ENCODE measurements at regions not wholly inside any gene's neighbourhood (a gene's known extent, or its start where the extent isn't known, plus 50 kb on each side); places are given as distances from the start of the nearest gene placed in this dataset.

- DNase-seq (ENCODE audit: low read depth in 1 of 2, low spot score in 2 of 2): no peak
- H3K18ac ChIP-seq (ENCODE audit: extremely low read depth, low read length): no peak overlapping the region
- no peak overlapping the region for H2AK5ac ChIP-seq (ENCODE audit: low read depth, low read length)
- H3K56ac ChIP-seq (replicated peaks; ENCODE audit: insufficient read length, low read depth, low read length): no peak overlapping the region
- H2BK12ac ChIP-seq (ENCODE audit: low read depth, low read length): no peak overlapping the region
- H4K5ac ChIP-seq (ENCODE audit: insufficient read length, low read depth, low read length): no peak overlapping the region
- POLR2A ChIA-PET (ENCODE audit: partially characterized antibody): no interaction called here
- H2BK15ac ChIP-seq (ENCODE audit: low read length): no peak overlapping the region
- H3K4ac ChIP-seq (replicated peaks; ENCODE audit: insufficient read length, low read depth, low read length): no peak overlapping the region
- no peak overlapping the region for H3K23ac ChIP-seq (ENCODE audit: insufficient read length)
- H2BK20ac ChIP-seq (ENCODE audit: low read length): no peak overlapping the region
- H3K27me3 ChIP-seq (replicated peaks in 1 of 4; ENCODE audit: control insufficient read depth in 3 of 4, extremely low read depth in 1 of 4, insufficient read depth in 3 of 4, low read length in 3 of 4): no peaks in the 10 kb centered on the region
- no peaks in the 10 kb centered on the region for H3K9me3 ChIP-seq (ENCODE audit: insufficient read depth in 2 of 2, low read depth in 1 of 2, low read length in 1 of 2)
- no peak overlapping the region for H4K91ac ChIP-seq (replicated peaks; ENCODE audit: insufficient read length, low read length)
- CTCF ChIA-PET (ENCODE audit: partially characterized antibody): interaction anchor here (0.7 to 3.1 kb wide), 4 partner anchors 217 to 625 kb away, joined by 3 to 19 read pairs (median 5); no protein-coding TSS in a partner anchor
- no peaks in the 10 kb centered on the region for H3K36me3 ChIP-seq (ENCODE audit: control insufficient read depth in 2 of 4, insufficient read depth in 4 of 4, low read length in 3 of 4)
- no peaks in the 10 kb centered on the region for H3K79me1 ChIP-seq (ENCODE audit: low read depth, low read length)
- no peak overlapping the region for H3K27ac ChIP-seq (ENCODE audit: low read depth, low read length)
- H4K20me1 ChIP-seq (replicated peaks in 1 of 2; ENCODE audit: control insufficient read depth in 1 of 2, insufficient read depth in 2 of 2, low read length in 2 of 2): no peaks in the 10 kb centered on the region
- H3K79me2 ChIP-seq (ENCODE audit: control insufficient read depth in 1 of 2, insufficient read depth in 2 of 2, low read length in 2 of 2): no peaks in the 10 kb centered on the region
- no peak overlapping the region for H3K9ac ChIP-seq (replicated peaks in 1 of 4; ENCODE audit: extremely low read depth in 1 of 4, low read depth in 3 of 4, low read length in 3 of 4)
- no peak overlapping the region for H2BK5ac ChIP-seq (ENCODE audit: low read depth, low read length)
- no peaks in the 10 kb centered on the region for H3K4me1 ChIP-seq (replicated peaks in 1 of 4; ENCODE audit: control insufficient read depth in 3 of 4, insufficient read depth in 4 of 4, low read length in 3 of 4)
- H4K8ac ChIP-seq (ENCODE audit: extremely low read depth, insufficient read depth, low read length): no peak overlapping the region
- no peak for FAIRE-seq
- H3K23me2 ChIP-seq (ENCODE audit: low read depth, low read length): no peaks in the 10 kb centered on the region
- no peak overlapping the region for H2BK120ac ChIP-seq (replicated peaks; ENCODE audit: low read depth, low read length)
- no peak overlapping the region for H2AFZ ChIP-seq (ENCODE audit: low read length)
- 62% methylated on average over 2 of the region's 2 CpGs; no CpG with 5 or more reads in 1 of the 2 experiments for WGBS, 2 experiments (ENCODE audit: extremely low coverage in 1 of 2, insufficient coverage in 1 of 2, insufficient read length in 1 of 2, insufficient replicate concordance in 2 of 2, low coverage in 1 of 2, low lambda C conversion rate in 2 of 2, missing lambda C conversion rate in 1 of 2)
- no peak overlapping the region for H3K4me2 ChIP-seq (ENCODE audit: insufficient read depth in 1 of 2, low read depth in 2 of 2, low read length in 2 of 2)
- H3K4me3 ChIP-seq (ENCODE audit: extremely low read depth in 1 of 4, insufficient read depth in 2 of 4, low read depth in 3 of 4, low read length in 4 of 4): no peak overlapping the region
- TF ChIP-seq CTCF (IDR thresholded peaks at IDR 0.05; ENCODE audit: control extremely low read depth in 1 of 3, insufficient read depth in 1 of 3, low read depth in 1 of 3, low read length in 3 of 3): peak in 2 of 3 experiments; percentile 23 to 33; a peak in 2 of 4 replicates
- TF ChIP-seq RAD21 (IDR thresholded peaks at IDR 0.05 in 1 of 2, conservative IDR thresholded peaks at IDR 0.05 in 1 of 2; ENCODE audit: low read depth in 2 of 2, low read length in 2 of 2): peak; percentile 55 to 63
- TF ChIP-seq KDM1A (IDR thresholded peaks at IDR 0.05; ENCODE audit: borderline replicate concordance, low read length): no peak
- TF ChIP-seq ZNF274 (IDR thresholded peaks at IDR 0.05; ENCODE audit: borderline replicate concordance, extremely low read depth, low read length): no peak
- no peak for TF ChIP-seq EGR1 (IDR thresholded peaks at IDR 0.05; ENCODE audit: borderline replicate concordance, low read depth, low read length)
- no peak for TF ChIP-seq POU5F1 (IDR thresholded peaks at IDR 0.05; ENCODE audit: low read depth, low read length)
- no peak overlapping the region for H3K14ac ChIP-seq (ENCODE audit: insufficient read length)
Measured at GRCh38 chr4:111630705-111631104, 514.5 kb upstream of the FAM241A start.
